HEK293 (cell line): ENCODE measurements at regions not wholly inside any gene's neighbourhood (a gene's known extent, or its start where the extent isn't known, plus 50 kb on each side); places are given as distances from the start of the nearest gene placed in this dataset.

Source experiments
- CTCF ChIA-PET: fragments of 350-600 bp; formaldehyde crosslinking; extraction: SDS; loops from one replicate; lab custom pipeline; 2021; ENCODE audit warnings: antibody characterized with exemption; lab: Yijun Ruan, JAX
- POLR2A ChIA-PET: fragments of 300-600 bp; formaldehyde crosslinking; extraction: SDS; loops from one replicate; lab custom pipeline; 2020; ENCODE audit warnings: antibody characterized with exemption, inconsistent platforms; lab: Yijun Ruan, JAX
- H3K27ac ChIP-seq: fragments of 200-500 bp; sonication (Bioruptor generic); 2 replicates; pipeline ENCODE4 v1.5.1; 2014; ENCODE audit warnings: low read depth, low read length, control low read depth, inconsistent platforms; ENCODE audit errors: extremely low read depth
- H3K36me3 ChIP-seq, 2 experiments: fragments of 200-500 bp in 1 of 2; sonication (Bioruptor generic) in 1 of 2; 1 replicate in 1 of 2; 2 replicates in 1 of 2; pipeline ENCODE4 v1.5.1; 2014 to 2017; ENCODE audit warnings: inconsistent platforms in 2 of 2, low read length in 2 of 2; ENCODE audit not compliant: control insufficient read depth in 2 of 2, insufficient read depth in 1 of 2
- H3K4me1 ChIP-seq: fragments of 200-500 bp; sonication (Bioruptor generic); 2 replicates; pipeline ENCODE4 v1.5.1; 2014; ENCODE audit warnings: mild to moderate bottlenecking, low read length, inconsistent platforms; ENCODE audit not compliant: control insufficient read depth, insufficient read depth
- H3K4me3 ChIP-seq: 2 replicates; pipeline ENCODE4 v1.5.1; 2011; ENCODE audit warnings: low read depth, mild to moderate bottlenecking, control low read depth, low read length, moderate library complexity
- H3K9me3 ChIP-seq: fragments of 200-500 bp; sonication (Bioruptor generic); 2 replicates; pipeline ENCODE4 v1.5.1; 2014; ENCODE audit warnings: low read depth, low read length, inconsistent platforms; ENCODE audit not compliant: control insufficient read depth, insufficient read depth
- BCL11B ChIP-seq: fragments of 450-650 bp; formaldehyde crosslinking; IDR thresholded peaks from 2 replicates; pipeline ENCODE4 v1.5.1; 2016; ENCODE audit warnings: low read depth, missing biosample characterization, missing genetic modification characterization
- KLF10 ChIP-seq: fragments of 450-650 bp; IDR thresholded peaks from 2 replicates; pipeline ENCODE4 v1.5.1; 2018; ENCODE audit warnings: missing biosample characterization, mild to moderate bottlenecking, missing genetic modification characterization
- KLF16 ChIP-seq: fragments of 450-650 bp; formaldehyde crosslinking; IDR thresholded peaks from 2 replicates; pipeline ENCODE4 v1.5.1; 2017; ENCODE audit warnings: missing biosample characterization, missing genetic modification characterization
- KLF17 ChIP-seq: fragments of 450-650 bp; formaldehyde crosslinking; IDR thresholded peaks from 2 replicates; pipeline ENCODE4 v1.5.1; 2016; ENCODE audit warnings: missing biosample characterization, missing genetic modification characterization
- PATZ1 ChIP-seq: fragments of 450-650 bp; formaldehyde crosslinking; IDR thresholded peaks from 2 replicates; pipeline ENCODE4 v1.5.1; 2016; ENCODE audit warnings: missing biosample characterization, missing genetic modification characterization
- SETDB1 ChIP-seq: IDR thresholded peaks from one replicate; pipeline ENCODE4 v1.6.1; 2017; ENCODE audit warnings: mild to moderate bottlenecking, low read length, moderate library complexity, mixed read lengths; ENCODE audit not compliant: insufficient read length
- YY1 ChIP-seq: fragments of 450-650 bp; formaldehyde crosslinking; IDR thresholded peaks from 2 replicates; pipeline ENCODE4 v1.5.1; 2018; ENCODE audit warnings: missing biosample characterization, missing genetic modification characterization
- ZNF121 ChIP-seq: fragments of 450-650 bp; formaldehyde crosslinking; IDR thresholded peaks from 2 replicates; pipeline ENCODE4 v1.5.1; 2016; ENCODE audit warnings: missing biosample characterization, missing genetic modification characterization
- ZNF148 ChIP-seq: fragments of 450-650 bp; formaldehyde crosslinking; IDR thresholded peaks from 2 replicates; pipeline ENCODE4 v1.5.0; 2017; ENCODE audit warnings: missing biosample characterization, missing genetic modification characterization, borderline replicate concordance
- ZNF175 ChIP-seq: fragments of 450-650 bp; formaldehyde crosslinking; IDR thresholded peaks from 2 replicates; pipeline ENCODE4 v1.5.1; 2016; ENCODE audit warnings: missing biosample characterization, missing genetic modification characterization
- ZNF2 ChIP-seq: fragments of 450-650 bp; formaldehyde crosslinking; IDR thresholded peaks from 2 replicates; pipeline ENCODE4 v1.5.1; 2016; ENCODE audit warnings: missing biosample characterization, missing genetic modification characterization
- ZNF202 ChIP-seq: fragments of 450-650 bp; formaldehyde crosslinking; IDR thresholded peaks from 2 replicates; pipeline ENCODE4 v1.5.1; 2016; ENCODE audit warnings: missing biosample characterization, missing genetic modification characterization, borderline replicate concordance
- ZNF23 ChIP-seq: fragments of 450-650 bp; formaldehyde crosslinking; IDR thresholded peaks from 2 replicates; pipeline ENCODE4 v1.5.1; 2016; ENCODE audit warnings: missing biosample characterization, missing genetic modification characterization, borderline replicate concordance
- ZNF362 ChIP-seq: fragments of 450-650 bp; formaldehyde crosslinking; IDR thresholded peaks from 2 replicates; pipeline ENCODE4 v1.5.1; 2016; ENCODE audit warnings: missing biosample characterization, missing genetic modification characterization
- ZNF416 ChIP-seq: fragments of 450-650 bp; formaldehyde crosslinking; IDR thresholded peaks from 2 replicates; pipeline ENCODE4 v1.5.1; 2016; ENCODE audit warnings: missing biosample characterization, missing genetic modification characterization
- ZNF449 ChIP-seq: fragments of 450-650 bp; formaldehyde crosslinking; IDR thresholded peaks from 2 replicates; pipeline ENCODE4 v1.5.1; 2017; ENCODE audit warnings: missing biosample characterization, mild to moderate bottlenecking, missing genetic modification characterization, moderate library complexity
- ZNF513 ChIP-seq: fragments of 450-650 bp; IDR thresholded peaks from 2 replicates; pipeline ENCODE4 v1.5.1; 2018; ENCODE audit warnings: missing biosample characterization, missing genetic modification characterization
- ZNF624 ChIP-seq: fragments of 450-650 bp; formaldehyde crosslinking; IDR thresholded peaks from 2 replicates; pipeline ENCODE4 v1.5.1; 2017; ENCODE audit warnings: missing biosample characterization, missing genetic modification characterization
- ZNF664 ChIP-seq: fragments of 450-650 bp; formaldehyde crosslinking; IDR thresholded peaks from 2 replicates; pipeline ENCODE4 v1.5.1; 2016; ENCODE audit warnings: missing biosample characterization, missing genetic modification characterization
- ZNF777 ChIP-seq: fragments of 450-650 bp; formaldehyde crosslinking; IDR thresholded peaks from 2 replicates; pipeline ENCODE4 v1.5.1; 2017; ENCODE audit warnings: missing biosample characterization, missing genetic modification characterization, borderline replicate concordance

GRCh38 chr18:64253222-64253621, 104.3 kb upstream of the LINC00305 start:
- ChIA-PET CTCF (no interaction called here), POLR2A (no interaction called here)
- Histone ChIP-seq H3K36me3 (no peaks in the 10 kb centered on the region), H3K4me1 (no peaks in the 10 kb centered on the region), H3K9me3 (no peaks in the 10 kb centered on the region), H3K27ac (no peak overlapping the region), H3K4me3 (no peak overlapping the region)
- no peak for TF ChIP-seq ZNF121 (tag by site-specific recombination)
- no peak for TF ChIP-seq ZNF513 (tag by site-specific recombination)
- TF ChIP-seq PATZ1, result no peak
- no peak for TF ChIP-seq BCL11B (tag by site-specific recombination)
- TF ChIP-seq YY1 (tag by site-specific recombination), result no peak
- no peak for TF ChIP-seq KLF10
- TF ChIP-seq ZNF202 (tag by site-specific recombination), result no peak
- no peak for TF ChIP-seq ZNF362
- no peak for TF ChIP-seq ZNF777 (tag by site-specific recombination)
- TF ChIP-seq ZNF175 (tag by site-specific recombination), result no peak
- TF ChIP-seq ZNF2 (tag by site-specific recombination), result no peak
- TF ChIP-seq ZNF449 (tag by site-specific recombination), result no peak
- no peak for TF ChIP-seq KLF16 (tag by site-specific recombination)
- no peak for TF ChIP-seq ZNF664
- no peak for TF ChIP-seq ZNF624
- TF ChIP-seq SETDB1, result no peak
- TF ChIP-seq ZNF416 (tag by site-specific recombination), result no peak
- TF ChIP-seq ZNF23, result no peak
- TF ChIP-seq ZNF148, result no peak
- no peak for TF ChIP-seq KLF17 (tag by site-specific recombination)
